Endothelial cell of umbilical vein (primary cell): ENCODE measurements at regions not wholly inside any gene's neighbourhood (a gene's known extent, or its start where the extent isn't known, plus 50 kb on each side); places are given as distances from the start of the nearest gene placed in this dataset.

ENCODE experiments used
- BruUV-seq: library from RNA; stranded (reverse); fragments of 400-500 nt; replicated peaks from 2 replicates; lab custom pipeline; 2021; lab: Mats Ljungman, UMichigan
- CTCF ChIA-PET: fragments of 300-600, 350-600 bp; sonication (Branson Sonifier 250); formaldehyde crosslinking; loops from one replicate; lab custom pipeline; 2021; ENCODE audit warnings: antibody characterized with exemption, inconsistent platforms; lab: Charles Lee
- POLR2A ChIA-PET: fragments of 300-600, 350-600 bp; sonication (Branson Sonifier 250); formaldehyde crosslinking; loops from one replicate; lab custom pipeline; 2021; ENCODE audit warnings: antibody characterized with exemption, inconsistent platforms; lab: Charles Lee
- DNase-seq: peaks from one replicate; pipeline ENCODE4 v3.0.0-alpha.2; 2011; ENCODE audit warnings: low read depth, low spot score
- FAIRE-seq: peaks from 2 replicates; lab custom pipeline; 2011; peaks lifted over from hg19 to GRCh38; lab: Jason Lieb, UNC
- H2AFZ ChIP-seq: 2 replicates; pipeline ENCODE4 v1.6.0; 2012; ENCODE audit warnings: low read depth, low read length, control low read depth, inconsistent platforms
- H3K27ac ChIP-seq: 2 replicates; pipeline ENCODE4 v1.5.1; 2011; ENCODE audit warnings: low read depth, mild to moderate bottlenecking, control low read depth, low read length, moderate library complexity; ENCODE audit not compliant: insufficient read depth
- H3K27me3 ChIP-seq, 2 experiments: 2 replicates each; pipeline versions ENCODE4 v1.6.0 to v1.6.1; 2011; ENCODE audit warnings: low read length in 2 of 2, mixed read lengths in 1 of 2; ENCODE audit not compliant: control insufficient read depth in 2 of 2, insufficient read depth in 2 of 2
- H3K36me3 ChIP-seq, 2 experiments: 2 replicates in 1 of 2; 3 replicates in 1 of 2; pipeline ENCODE4 v1.5.1; 2011; ENCODE audit warnings: low read length in 2 of 2, mild to moderate bottlenecking in 1 of 2, moderate library complexity in 1 of 2; ENCODE audit not compliant: control insufficient read depth in 2 of 2, insufficient read depth in 2 of 2; ENCODE audit errors: extremely low read depth in 1 of 2
- H3K4me1 ChIP-seq: 3 replicates; pipeline ENCODE4 v1.5.1; 2011; ENCODE audit warnings: mild to moderate bottlenecking, low read length; ENCODE audit not compliant: control insufficient read depth, insufficient read depth; ENCODE audit errors: extremely low read depth
- H3K4me2 ChIP-seq: 2 replicates; pipeline ENCODE4 v1.6.1; 2011; ENCODE audit warnings: low read length, control low read depth, mixed read lengths; ENCODE audit not compliant: insufficient read depth
- H3K4me3 ChIP-seq, 3 experiments: fragments of 200-600 bp in 1 of 3; sonication (generic), shearing (Covaris generic) in 1 of 3; replicated peaks in 1 of 3; 2 replicates each; pipeline ENCODE4 v1.5.1; 2011 to 2016; ENCODE audit warnings: control low read depth in 3 of 3, low read length in 3 of 3, mild to moderate bottlenecking in 2 of 3, inconsistent platforms in 1 of 3, low read depth in 1 of 3, moderate library complexity in 1 of 3; ENCODE audit not compliant: insufficient read depth in 1 of 3
- H3K79me2 ChIP-seq: 2 replicates; pipeline ENCODE4 v1.6.0; 2012; ENCODE audit warnings: low read length, inconsistent platforms; ENCODE audit not compliant: control insufficient read depth, insufficient read depth
- H3K9ac ChIP-seq: replicated peaks from 2 replicates; pipeline ENCODE3; 2011; ENCODE audit warnings: low read length, control low read depth; ENCODE audit not compliant: insufficient read depth; ENCODE audit errors: extremely low read depth
- H3K9me1 ChIP-seq: replicated peaks from 3 replicates; pipeline ENCODE4 v1.6.0; 2011; ENCODE audit warnings: mild to moderate bottlenecking, low read length; ENCODE audit not compliant: control insufficient read depth, insufficient read depth; ENCODE audit errors: extremely low read depth
- H3K9me3 ChIP-seq: replicated peaks from 2 replicates; pipeline ENCODE4 v1.5.1; 2012; ENCODE audit warnings: low read length, inconsistent platforms; ENCODE audit not compliant: control insufficient read depth, insufficient read depth
- H4K20me1 ChIP-seq: replicated peaks from 2 replicates; pipeline ENCODE3; 2011; ENCODE audit warnings: mild to moderate bottlenecking, low read length; ENCODE audit not compliant: control insufficient read depth, insufficient read depth; ENCODE audit errors: extremely low read depth
- CTCF ChIP-seq, 2 donors: IDR thresholded peaks; 1 replicate in 1 of 2; 2 replicates in 1 of 2; pipeline ENCODE4 v1.5.1; 2011; ENCODE audit warnings: low read length in 2 of 2, mild to moderate bottlenecking in 2 of 2, moderate library complexity in 2 of 2, control low read depth in 1 of 2, inconsistent platforms in 1 of 2, low read depth in 1 of 2; ENCODE audit not compliant: insufficient read depth in 1 of 2; ENCODE audit errors: extremely low read depth in 1 of 2
- EZH2 ChIP-seq: IDR thresholded peaks from 2 replicates; pipeline ENCODE4 v1.6.1; 2012; ENCODE audit warnings: borderline replicate concordance, low read depth, mild to moderate bottlenecking, moderate library complexity, low read length, inconsistent platforms; ENCODE audit not compliant: severe bottlenecking
- FOS ChIP-seq: IDR thresholded peaks from 2 replicates; pipeline ENCODE4 v1.6.1; 2011; ENCODE audit warnings: mild to moderate bottlenecking, low read length, moderate library complexity, borderline replicate concordance; ENCODE audit not compliant: insufficient read depth
- GATA2 ChIP-seq: IDR thresholded peaks from 2 replicates; pipeline ENCODE4 v1.7.0; 2011; ENCODE audit warnings: low read depth, mild to moderate bottlenecking, moderate library complexity, mixed read lengths, low read length; ENCODE audit not compliant: insufficient read length, insufficient read depth
- JUN ChIP-seq: IDR thresholded peaks from 2 replicates; pipeline ENCODE4 v1.6.1; 2011; ENCODE audit warnings: borderline replicate concordance, low read depth; ENCODE audit not compliant: insufficient read length, insufficient read depth
- MAX ChIP-seq: IDR thresholded peaks from 2 replicates; pipeline ENCODE4 v1.6.1; 2011; ENCODE audit not compliant: insufficient read depth, insufficient read length
- MYC ChIP-seq: IDR thresholded peaks from one replicate; pipeline ENCODE4 v1.6.1; 2011; ENCODE audit warnings: mild to moderate bottlenecking, low read depth, low read length
- POLR2A ChIP-seq: IDR thresholded peaks from 2 replicates; pipeline ENCODE4 v1.6.1; 2012; ENCODE audit warnings: low read depth, mild to moderate bottlenecking, control low read depth, low read length
- POLR2AphosphoS5 ChIP-seq: IDR thresholded peaks from 2 replicates; pipeline ENCODE4 v1.6.1; 2012; ENCODE audit warnings: low read depth, mild to moderate bottlenecking, control low read depth, low read length, moderate library complexity; ENCODE audit not compliant: insufficient read depth
- dilution Hi-C: fragments of 300-500 bp; cut with MboI; formaldehyde crosslinking; loops from one replicate; pipeline ENCODE4 v1.15.0; 2019; ENCODE audit warnings: low sequenced_read_pairs; ENCODE audit not compliant: extremely low pct_ligation_motif_present
- intact Hi-C: fragments of 100-400 bp; cut with micrococcal nuclease; formaldehyde crosslinking; loops from one replicate; pipeline ENCODE4 v1.10.0; 2022

GRCh38 chr9:135279385-135279784, 191.9 kb downstream of the OLFM1 start:
- Histone ChIP-seq H4K20me1 (no peaks in the 10 kb centered on the region), H3K27me3 (no peaks in the 10 kb centered on the region), H3K4me3 (no peak overlapping the region), H3K36me3 (no peaks in the 10 kb centered on the region), H3K79me2 (no peaks in the 10 kb centered on the region), H3K9me1 (no peaks in the 10 kb centered on the region), H3K9ac (no peak overlapping the region), H3K9me3 (no peaks in the 10 kb centered on the region), H2AFZ (no peak overlapping the region), H3K27ac (no peak overlapping the region), H3K4me2 (no peak overlapping the region), H3K4me1 (no peaks in the 10 kb centered on the region)
- DNase-seq = no peak
- no TSS peak for BruUV-seq
- intact Hi-C loops (no loop called here), dilution Hi-C loops (no loop called here)
- TF ChIP-seq MAX (no peak), GATA2 (no peak), POLR2A (no peak), JUN (no peak), CTCF (IDR thresholded peaks at IDR 0.05; ENCODE audit: extremely low read depth in 1 of 2, insufficient read depth in 1 of 2, low read depth in 1 of 2, low read length in 2 of 2) (no peak), MYC (no peak), POLR2AphosphoS5 (no peak), FOS (no peak), EZH2 (no peak)
- ChIA-PET CTCF (no interaction called here), POLR2A (no interaction called here)
- FAIRE-seq = no peak
